ENCODE measurements at regions not wholly inside any gene's neighbourhood (a gene's known extent, or its start where the extent isn't known, plus 50 kb on each side); places are given as distances from the start of the nearest gene placed in this dataset.
"Not testable (repeated sequence)": the region's sequence is repeated elsewhere in the genome, so short reads cannot be mapped to it uniquely, and the experiment has no call there.

DNA sequence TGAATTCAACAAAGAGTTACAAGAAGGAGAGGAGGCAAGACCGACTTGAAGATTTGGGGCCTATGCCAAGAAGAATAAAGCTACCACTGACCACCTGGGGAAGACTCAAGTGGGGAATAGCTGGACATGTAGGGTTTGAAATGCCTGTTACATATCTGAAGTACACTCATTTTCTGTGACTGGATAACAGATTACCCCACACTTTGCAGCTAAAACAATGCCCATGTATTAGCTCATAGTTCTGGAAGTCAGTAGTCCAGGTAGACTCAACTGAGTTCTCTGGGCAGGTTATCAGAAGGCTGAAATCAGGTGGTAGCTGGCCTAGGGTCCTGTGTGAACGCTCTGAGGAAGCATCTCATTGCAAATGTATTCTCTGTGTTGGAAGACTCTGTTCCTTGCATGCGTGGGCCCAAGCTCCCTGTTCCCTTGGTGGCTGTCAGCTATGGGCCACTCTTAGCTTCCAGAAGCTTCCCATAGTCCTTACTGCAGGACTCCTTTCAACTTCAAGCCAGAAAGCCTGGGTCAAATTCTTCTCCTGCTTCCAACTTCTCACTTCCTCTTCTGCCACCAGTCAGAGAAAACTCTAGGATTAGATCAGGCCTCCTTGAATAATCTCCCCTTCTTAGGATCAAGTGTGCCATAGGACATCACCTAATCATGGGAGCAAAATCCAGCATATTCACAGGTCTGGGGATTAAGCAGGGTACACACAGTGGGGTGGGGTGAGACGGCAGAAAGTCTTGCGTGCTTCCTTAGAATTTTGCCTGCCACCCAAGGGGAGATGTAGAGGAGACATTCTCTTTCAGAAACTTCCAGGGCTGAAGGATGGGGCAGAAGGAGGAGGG, 187.8 kb downstream of the SHQ1 start:
- no peak for DNase-seq

DNA sequence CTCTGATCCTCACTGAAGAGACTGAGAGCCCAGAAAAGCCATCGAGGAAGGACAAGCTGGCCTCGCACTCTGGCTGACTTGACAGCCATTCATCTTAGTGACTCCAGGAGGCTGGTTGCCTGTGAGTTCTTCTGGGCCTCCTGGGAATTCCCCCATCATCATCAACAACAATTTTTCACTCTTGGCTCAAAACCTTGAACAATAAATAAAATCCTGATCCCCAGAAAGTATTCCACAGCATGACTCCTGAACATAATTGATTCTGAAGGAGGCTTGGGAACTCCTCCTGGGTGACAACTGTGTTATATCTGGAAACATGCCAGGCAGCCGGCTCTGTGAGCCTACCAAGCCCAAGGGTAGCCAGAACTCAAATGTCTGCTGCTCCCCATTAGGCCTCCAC, 188.6 kb downstream of the SHQ1 start:
- DNase-seq, result no peak

DNA sequence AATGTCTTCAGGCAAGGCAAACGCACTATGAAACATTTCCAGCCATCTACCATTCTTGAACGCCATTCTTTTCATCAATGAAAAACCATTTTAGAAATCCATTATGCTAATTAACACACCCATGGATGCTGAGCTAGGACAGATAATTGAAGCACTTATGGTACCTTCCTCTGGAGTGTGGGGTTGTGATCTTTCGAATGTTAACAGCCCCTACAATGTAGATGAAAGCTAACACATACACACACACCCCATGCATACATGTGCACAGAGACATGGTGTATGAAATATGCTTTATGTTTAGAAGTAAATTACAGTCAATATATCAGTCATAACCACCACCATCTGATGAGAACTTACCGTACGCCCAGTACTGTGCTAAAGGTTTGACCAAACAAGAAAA, 189.1 kb downstream of the SHQ1 start:
- no peak for DNase-seq

GRCh38 chr3:72658466-72659100, 189.7 kb downstream of the SHQ1 start:
- no peak for DNase-seq

GRCh38 chr3:72657666-72658065, 190.6 kb downstream of the SHQ1 start:
- DNase-seq, result no peak

- no peak for DNase-seq
These were observed 192.5 kb downstream of the SHQ1 start for GRCh38 chr3:72655723-72656122.

DNA sequence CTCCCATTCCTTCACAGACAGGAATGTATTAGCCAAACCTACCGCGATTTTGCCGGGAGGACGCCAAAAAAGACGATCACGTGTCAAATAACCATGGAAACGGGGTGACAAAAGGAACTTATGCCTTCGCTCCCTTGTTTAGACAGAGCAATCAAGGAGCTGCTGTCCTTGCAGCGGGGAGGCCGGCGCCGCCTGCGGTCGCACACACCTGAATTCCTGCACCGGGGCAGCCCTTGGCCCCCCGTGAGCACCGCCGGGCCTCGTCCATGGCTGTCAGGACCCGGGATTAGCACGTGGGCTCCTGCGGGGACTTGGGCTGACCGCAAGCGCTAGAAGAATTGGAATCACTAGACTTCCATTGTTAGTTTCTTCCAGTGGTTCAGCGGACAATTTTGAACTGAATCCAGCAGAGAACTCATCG, 193.1 kb downstream of the SHQ1 start:
- no peak for DNase-seq

GRCh38 chr3:72652395-72652794, 195.8 kb downstream of the SHQ1 start:
- no peak for DNase-seq

GRCh38 chr3:72651498-72651897, 196.7 kb downstream of the SHQ1 start:
- DNase-seq, result no peak

DNA sequence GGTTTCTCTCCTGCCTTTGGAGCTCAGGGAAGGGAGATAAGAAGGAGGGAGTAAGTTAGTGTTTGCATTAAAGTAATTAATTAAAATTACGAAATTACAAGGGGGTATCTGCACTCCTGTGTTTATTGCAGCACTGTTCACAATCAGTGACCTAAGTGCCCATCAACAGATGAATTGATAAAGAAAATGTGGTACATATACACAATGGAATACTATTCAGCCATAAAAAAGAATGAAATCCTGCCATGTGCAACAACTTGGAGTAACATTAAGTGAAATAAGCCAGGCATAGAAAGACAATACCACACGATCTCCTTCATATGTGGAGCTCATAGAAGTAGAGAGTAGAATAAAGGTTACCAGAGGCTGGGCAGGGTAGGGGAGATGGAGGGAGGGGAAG, 202.0 kb downstream of the SHQ1 start:
- DNase-seq, result no peak

GRCh38 chr3:72643635-72644034, 204.6 kb downstream of the SHQ1 start:
- DNase-seq, result not testable (repeated sequence)

- peak; percentile 25 for DNase-seq
These were observed 206.6 kb downstream of the SHQ1 start for GRCh38 chr3:72641684-72642083.

DNA sequence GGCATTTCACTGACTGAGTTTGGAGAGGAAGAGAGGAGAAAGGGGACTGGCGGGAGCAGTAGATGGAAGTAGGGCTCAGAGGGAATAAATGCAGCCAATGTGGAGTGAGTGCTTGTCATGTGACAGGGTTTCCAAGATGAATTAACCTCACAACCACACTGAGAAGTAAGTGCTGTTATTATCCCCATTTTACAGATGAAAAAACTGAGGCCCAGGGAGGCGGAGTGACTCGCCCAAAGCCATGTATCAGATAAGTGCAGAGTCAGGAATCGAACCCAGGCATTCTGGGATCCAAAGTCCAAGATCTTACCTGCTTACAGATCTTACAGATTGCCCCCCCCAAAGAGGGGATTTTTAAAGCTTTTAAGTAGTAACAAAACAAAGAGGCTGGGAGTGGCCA, 207.2 kb downstream of the SHQ1 start:
- no peak for DNase-seq

DNA sequence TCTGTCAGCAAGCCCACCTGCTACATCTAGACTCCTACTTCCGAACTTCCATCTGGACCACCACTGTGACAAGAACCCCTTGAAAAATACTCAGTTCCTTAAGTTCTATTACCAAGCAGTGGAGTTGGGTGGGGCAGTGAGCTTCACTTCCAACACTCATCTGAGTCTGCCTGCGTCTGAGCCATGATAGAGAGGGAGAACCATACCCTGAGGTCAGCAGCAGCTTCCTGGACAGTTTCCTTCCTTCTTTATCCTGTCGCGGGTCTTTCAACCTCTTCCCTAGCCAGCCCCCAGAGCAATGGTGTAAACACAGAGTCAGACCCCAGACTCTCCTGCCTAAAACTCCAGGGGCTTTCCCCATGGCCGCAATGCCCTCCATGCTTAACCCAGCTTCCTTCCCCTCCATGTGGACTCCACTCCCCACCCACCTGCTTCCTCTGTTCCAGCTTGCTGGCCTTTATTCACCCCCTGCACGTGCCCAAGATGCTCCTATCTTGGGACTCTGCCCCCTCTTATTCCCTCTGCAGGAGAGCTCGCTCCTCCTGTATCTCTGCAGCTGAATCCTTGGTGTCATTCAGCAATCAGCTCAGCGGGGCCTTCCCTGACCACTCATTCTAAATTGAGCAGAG, 211.2 kb downstream of the SHQ1 start:
- DNase-seq, result no peak

- DNase-seq, result no peak
These were observed 212.7 kb downstream of the SHQ1 start for GRCh38 chr3:72635551-72635950.

GRCh38 chr3:72634128-72634527, 214.1 kb downstream of the SHQ1 start:
- DNase-seq, result peak; percentile 78

DNA sequence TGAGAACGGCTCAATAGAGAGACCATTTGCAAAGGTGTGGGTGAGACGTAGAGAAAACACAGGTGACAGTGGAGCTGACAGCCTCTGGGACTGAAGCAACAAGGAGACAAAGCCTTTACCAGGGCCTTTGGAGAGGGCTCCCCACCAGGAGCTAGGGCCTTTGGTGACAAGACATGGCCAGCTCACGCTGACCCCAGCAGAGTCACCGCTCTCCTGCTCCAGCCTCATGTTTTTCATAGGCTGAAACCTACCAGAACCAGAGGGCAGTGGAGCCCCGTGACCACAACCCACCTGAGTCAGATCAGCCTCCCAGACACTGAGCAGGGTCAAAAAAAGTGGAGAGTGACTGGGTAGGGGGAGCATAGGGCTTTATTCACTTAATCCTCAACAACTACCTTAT, 214.7 kb downstream of the SHQ1 start:
- peak; percentile 50 for DNase-seq

- no peak for DNase-seq
These were observed 215.1 kb downstream of the SHQ1 start for GRCh38 chr3:72633121-72633520.

- DNase-seq, result no peak
These were observed 216.1 kb downstream of the SHQ1 start for GRCh38 chr3:72632129-72632528.

DNA sequence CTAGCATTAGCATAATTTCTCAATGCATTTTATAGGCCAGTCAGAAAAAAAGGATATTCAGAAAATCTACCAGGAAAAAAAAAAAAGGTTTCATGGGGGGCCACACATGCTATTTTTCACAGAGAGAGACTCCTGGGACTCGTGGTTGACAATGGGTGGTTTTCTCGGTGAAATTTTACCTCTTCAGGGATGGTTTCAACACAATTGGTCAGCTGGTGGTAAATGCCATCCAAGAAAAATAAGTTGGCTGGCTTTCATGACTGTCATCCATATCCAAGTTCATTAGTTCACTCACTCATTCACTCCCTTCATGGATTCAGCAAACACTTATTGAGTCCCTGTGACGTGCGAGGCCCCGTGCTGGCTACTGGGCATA, 217.3 kb downstream of the SHQ1 start:
- DNase-seq, result no peak

- DNase-seq, result no peak
These were observed 217.8 kb downstream of the SHQ1 start for GRCh38 chr3:72630327-72630968.

- peak; percentile 67 for DNase-seq
These were observed 219.0 kb downstream of the SHQ1 start for GRCh38 chr3:72629191-72629631.

DNA sequence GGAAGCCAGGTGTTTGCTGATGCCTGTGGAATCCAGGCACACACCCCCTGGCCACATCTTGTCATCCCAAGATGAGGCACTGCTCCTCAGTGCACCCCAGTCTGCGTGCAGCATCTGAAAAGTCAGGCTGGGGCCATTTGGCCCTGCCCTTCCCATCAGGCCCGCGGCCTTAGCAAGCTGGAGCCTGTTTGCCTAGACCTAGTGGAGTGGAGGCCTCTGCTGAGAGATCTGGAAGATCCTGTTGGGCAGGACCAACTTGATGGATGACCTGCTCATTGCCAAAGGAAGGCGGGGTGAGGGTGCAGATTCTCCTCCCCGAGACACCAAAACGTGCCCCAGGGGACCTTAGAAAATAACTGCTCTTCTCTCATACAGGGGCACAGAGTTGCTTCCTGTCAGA, 220.2 kb downstream of the SHQ1 start:
- no peak for DNase-seq

GRCh38 chr3:72627271-72627670, 221.0 kb downstream of the SHQ1 start:
- DNase-seq, result peak; percentile 73
